ENCODE measurements at regions not wholly inside any gene's neighbourhood (a gene's known extent, or its start where the extent isn't known, plus 50 kb on each side); places are given as distances from the start of the nearest gene placed in this dataset.

DNA sequence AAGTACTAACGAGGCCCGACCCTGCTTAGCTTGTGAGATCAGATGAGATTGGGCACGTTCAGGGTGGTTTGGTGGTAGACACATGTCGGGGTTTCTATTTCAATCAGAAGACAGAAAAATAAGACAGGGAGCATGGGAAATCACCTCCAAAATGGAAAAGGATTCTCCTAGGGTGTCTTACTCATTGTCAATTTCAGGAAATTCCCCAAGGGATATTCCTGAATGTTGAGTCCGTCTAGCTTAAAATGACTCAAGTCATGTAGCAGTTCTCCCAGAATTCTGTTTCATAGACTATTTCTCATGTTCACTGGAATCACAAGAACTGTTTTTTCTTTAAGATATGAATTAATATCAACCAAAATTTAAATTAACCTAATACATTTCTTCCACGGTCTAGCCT lies 380.1 kb downstream of the EFNB2 start:
- Histone ChIP-seq H3K79me2 (ENCODE audit: control insufficient read depth, low read length) (no peaks in the 10 kb centered on the region), H3K4me3 (ENCODE audit: low read length) (no peak overlapping the region), H3K4me2 (ENCODE audit: low read length) (no peak overlapping the region), H4K20me1 (ENCODE audit: control insufficient read depth, insufficient read depth, low read depth, low read length) (no peaks in the 10 kb centered on the region), H3K36me3 (ENCODE audit: control insufficient read depth, low read length) (no peaks in the 10 kb centered on the region), H3K27ac (ENCODE audit: low read depth, low read length) (no peak overlapping the region), H3K9me2 (replicated peaks; ENCODE audit: control insufficient read depth, low read length) (no peaks in the 10 kb centered on the region), H3K4me1 (ENCODE audit: control insufficient read depth, low read length) (no peaks in the 10 kb centered on the region), H3K9me3 (ENCODE audit: control insufficient read depth, insufficient read depth, low read length) (no peaks in the 10 kb centered on the region; the same call in 1 of the 2 replicates), H3K27me3 (ENCODE audit: control insufficient read depth, low read length) (no peaks in the 10 kb centered on the region), H3F3A (ENCODE audit: control insufficient read depth, insufficient read depth) (no peaks in the 10 kb centered on the region)
- TF ChIP-seq EZH2phosphoT487 (IDR thresholded peaks at IDR 0.05; ENCODE audit: borderline replicate concordance, low read length), result no peak
- TF ChIP-seq, protein P1, sequence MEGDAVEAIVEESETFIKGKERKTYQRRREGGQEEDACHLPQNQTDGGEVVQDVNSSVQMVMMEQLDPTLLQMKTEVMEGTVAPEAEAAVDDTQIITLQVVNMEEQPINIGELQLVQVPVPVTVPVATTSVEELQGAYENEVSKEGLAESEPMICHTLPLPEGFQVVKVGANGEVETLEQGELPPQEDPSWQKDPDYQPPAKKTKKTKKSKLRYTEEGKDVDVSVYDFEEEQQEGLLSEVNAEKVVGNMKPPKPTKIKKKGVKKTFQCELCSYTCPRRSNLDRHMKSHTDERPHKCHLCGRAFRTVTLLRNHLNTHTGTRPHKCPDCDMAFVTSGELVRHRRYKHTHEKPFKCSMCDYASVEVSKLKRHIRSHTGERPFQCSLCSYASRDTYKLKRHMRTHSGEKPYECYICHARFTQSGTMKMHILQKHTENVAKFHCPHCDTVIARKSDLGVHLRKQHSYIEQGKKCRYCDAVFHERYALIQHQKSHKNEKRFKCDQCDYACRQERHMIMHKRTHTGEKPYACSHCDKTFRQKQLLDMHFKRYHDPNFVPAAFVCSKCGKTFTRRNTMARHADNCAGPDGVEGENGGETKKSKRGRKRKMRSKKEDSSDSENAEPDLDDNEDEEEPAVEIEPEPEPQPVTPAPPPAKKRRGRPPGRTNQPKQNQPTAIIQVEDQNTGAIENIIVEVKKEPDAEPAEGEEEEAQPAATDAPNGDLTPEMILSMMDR (IDR thresholded peaks at IDR 0.05; ENCODE audit: low read depth, low read length, poor library complexity, severe bottlenecking), result no peak

DNA sequence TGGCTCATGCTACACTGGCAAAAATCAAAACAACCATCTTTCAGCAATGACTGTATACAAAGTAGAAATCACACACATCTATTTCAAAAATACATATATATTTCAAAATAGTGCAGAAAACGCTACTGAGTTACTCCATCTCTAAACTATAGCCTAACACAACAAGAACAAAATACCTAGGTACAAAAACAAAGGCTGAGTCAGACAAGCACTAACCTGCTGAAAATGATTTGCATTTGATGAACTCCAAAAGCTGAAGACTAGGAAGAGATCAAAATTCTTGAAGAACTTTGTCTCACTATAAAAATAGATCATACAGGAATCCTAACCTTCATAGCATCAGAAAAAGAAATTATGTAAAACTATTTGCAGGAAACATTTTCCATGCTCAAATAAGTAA lies 381.6 kb downstream of the EFNB2 start:
- no peak overlapping the region for H3K27ac ChIP-seq (ENCODE audit: low read depth, low read length)
- TF ChIP-seq EZH2phosphoT487 (IDR thresholded peaks at IDR 0.05; ENCODE audit: borderline replicate concordance, low read length), result no peak
- TF ChIP-seq, protein P1 (IDR thresholded peaks at IDR 0.05; ENCODE audit: low read depth, low read length, poor library complexity, severe bottlenecking), result no peak
- H3K36me3 ChIP-seq (ENCODE audit: control insufficient read depth, low read length), result no peaks in the 10 kb centered on the region
- H3K4me3 ChIP-seq (ENCODE audit: low read length), result no peak overlapping the region
- no peaks in the 10 kb centered on the region for H3K27me3 ChIP-seq (ENCODE audit: control insufficient read depth, low read length)
- no peaks in the 10 kb centered on the region for H3K79me2 ChIP-seq (ENCODE audit: control insufficient read depth, low read length)
- H4K20me1 ChIP-seq (ENCODE audit: control insufficient read depth, insufficient read depth, low read depth, low read length), result no peaks in the 10 kb centered on the region
- no peak overlapping the region for H3K4me2 ChIP-seq (ENCODE audit: low read length)
- H3K4me1 ChIP-seq (ENCODE audit: control insufficient read depth, low read length), result no peaks in the 10 kb centered on the region
- no peaks in the 10 kb centered on the region for H3K9me2 ChIP-seq (replicated peaks; ENCODE audit: control insufficient read depth, low read length)
- no peaks in the 10 kb centered on the region; the same call in 1 of the 2 replicates for H3K9me3 ChIP-seq (ENCODE audit: control insufficient read depth, insufficient read depth, low read length)
- no peaks in the 10 kb centered on the region for H3F3A ChIP-seq (ENCODE audit: control insufficient read depth, insufficient read depth)

DNA sequence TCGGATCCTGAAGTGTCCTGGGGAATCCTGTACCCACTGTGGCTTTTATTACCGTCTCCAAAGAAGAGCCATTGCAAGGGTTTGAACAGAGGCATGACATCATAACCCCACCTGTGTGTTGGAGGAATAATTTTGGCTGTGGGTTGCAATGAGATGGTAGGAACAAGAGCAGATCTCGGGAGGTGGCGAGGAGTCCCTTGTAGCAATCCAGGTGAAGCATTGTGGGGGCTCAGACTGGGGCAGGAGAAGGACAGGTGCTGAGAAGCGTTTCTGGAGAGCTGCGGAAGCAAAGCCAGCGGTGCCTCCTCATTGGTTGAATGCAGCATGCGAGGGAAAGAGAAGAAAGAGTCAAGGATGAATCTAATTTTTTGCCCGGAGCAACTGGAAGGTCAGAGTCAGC lies 382.4 kb downstream of the EFNB2 start:
- H3K9me2 ChIP-seq (replicated peaks; ENCODE audit: control insufficient read depth, low read length), result no peaks in the 10 kb centered on the region
- H3K36me3 ChIP-seq (ENCODE audit: control insufficient read depth, low read length), result no peaks in the 10 kb centered on the region
- H3K4me2 ChIP-seq (ENCODE audit: low read length), result no peak overlapping the region
- H3K4me3 ChIP-seq (ENCODE audit: low read length), result no peak overlapping the region
- H4K20me1 ChIP-seq (ENCODE audit: control insufficient read depth, insufficient read depth, low read depth, low read length), result no peaks in the 10 kb centered on the region
- TF ChIP-seq, protein P1 (IDR thresholded peaks at IDR 0.05; ENCODE audit: low read depth, low read length, poor library complexity, severe bottlenecking), result no peak
- no peak for TF ChIP-seq EZH2phosphoT487 (IDR thresholded peaks at IDR 0.05; ENCODE audit: borderline replicate concordance, low read length)
- H3K79me2 ChIP-seq (ENCODE audit: control insufficient read depth, low read length), result no peaks in the 10 kb centered on the region
- no peaks in the 10 kb centered on the region for H3K4me1 ChIP-seq (ENCODE audit: control insufficient read depth, low read length)
- H3F3A ChIP-seq (ENCODE audit: control insufficient read depth, insufficient read depth), result no peaks in the 10 kb centered on the region
- no peak overlapping the region for H3K27ac ChIP-seq (ENCODE audit: low read depth, low read length)
- H3K27me3 ChIP-seq (ENCODE audit: control insufficient read depth, low read length), result no peaks in the 10 kb centered on the region
- no peaks in the 10 kb centered on the region; the same call in 1 of the 2 replicates for H3K9me3 ChIP-seq (ENCODE audit: control insufficient read depth, insufficient read depth, low read length)
